CD4-positive, alpha-beta T cell (primary cell): ENCODE measurements at regions not wholly inside any gene's neighbourhood (a gene's known extent, or its start where the extent isn't known, plus 50 kb on each side); places are given as distances from the start of the nearest gene placed in this dataset.

Source experiments
- ATAC-seq: fragments of 200-7000 bp; cut with Tn5 transposase; one replicate; pipeline ENCODE4 v1.10.0; 2022; ENCODE audit warnings: mild to moderate bottlenecking; ENCODE audit not compliant: poor library complexity
- CTCF ChIA-PET: fragments of 350-600 bp; sonication (Branson Sonifier 250); formaldehyde crosslinking; loops from one replicate; lab custom pipeline; 2021; ENCODE audit warnings: antibody characterized with exemption, inconsistent platforms; lab: Charles Lee
- POLR2A ChIA-PET: fragments of 350-600 bp; sonication (Branson Sonifier 250); formaldehyde crosslinking; loops from one replicate; lab custom pipeline; 2021; ENCODE audit warnings: antibody characterized with exemption, inconsistent platforms; lab: Charles Lee
- DNase-seq, 14 experiments: peaks; one replicate each; pipeline ENCODE4 v3.0.0-alpha.2; 2013 to 2020; ENCODE audit warnings: mixed read lengths in 2 of 14
- H3K27ac ChIP-seq, 2 donors: one replicate each; pipeline versions ENCODE4 v1.5.1 to v1.7.0; 2013; ENCODE audit warnings: low read length in 2 of 2, low read depth in 1 of 2, mild to moderate bottlenecking in 1 of 2
- H3K27me3 ChIP-seq, 2 experiments: 1 replicate in 1 of 2; 2 replicates in 1 of 2; pipeline versions ENCODE4 v1.6.1 to v1.7.0; 2013; ENCODE audit warnings: low read length in 2 of 2, control low read depth in 1 of 2, mild to moderate bottlenecking in 1 of 2, moderate library complexity in 1 of 2; ENCODE audit not compliant: insufficient read depth in 2 of 2, control insufficient read depth in 1 of 2
- H3K36me3 ChIP-seq: one replicate; pipeline ENCODE4 v1.6.1; 2013; ENCODE audit warnings: low read length, control low read depth; ENCODE audit not compliant: insufficient read depth
- H3K4me1 ChIP-seq: one replicate; pipeline ENCODE4 v1.6.1; 2013; ENCODE audit warnings: low read length, control low read depth; ENCODE audit not compliant: insufficient read depth
- H3K4me3 ChIP-seq: one replicate; pipeline ENCODE4 v1.5.1; 2013; ENCODE audit warnings: mild to moderate bottlenecking, low read length, moderate library complexity
- H3K9me3 ChIP-seq, 2 experiments: 1 replicate in 1 of 2; 2 replicates in 1 of 2; pipeline versions ENCODE4 v1.6.1 to v1.7.0; 2013; ENCODE audit warnings: low read length in 2 of 2, mild to moderate bottlenecking in 2 of 2, control low read depth in 1 of 2, moderate library complexity in 1 of 2; ENCODE audit not compliant: control insufficient read depth in 1 of 2, insufficient read depth in 1 of 2
- H3K27ac Mint-ChIP-seq: one replicate; pipeline ENCODE4 v1.8.0; 2020; ENCODE audit warnings: mixed read lengths
- H3K27me3 Mint-ChIP-seq: one replicate; pipeline ENCODE4 v1.8.0; 2021; ENCODE audit warnings: mixed read lengths
- H3K36me3 Mint-ChIP-seq: one replicate; pipeline ENCODE4 v1.8.0; 2021; ENCODE audit warnings: low read depth, mixed read lengths
- H3K4me1 Mint-ChIP-seq: one replicate; pipeline ENCODE4 v1.8.0; 2021; ENCODE audit warnings: low read depth, mixed read lengths
- H3K4me3 Mint-ChIP-seq: one replicate; pipeline ENCODE4 v1.8.0; 2020; ENCODE audit warnings: mild to moderate bottlenecking, mixed read lengths
- H3K9me3 Mint-ChIP-seq: one replicate; pipeline ENCODE4 v1.8.0; 2020; ENCODE audit warnings: mixed read lengths
- intact Hi-C, 2 experiments: fragments of 100-400 bp; cut with DNase I in 1 of 2; cut with micrococcal nuclease in 1 of 2; formaldehyde crosslinking; loops; one replicate each; pipeline versions ENCODE4 v1.15.1 to v1.9.0; 2023 to 2025; cut with DNase I, micrococcal nuclease
- TF ChIP-seq, protein P1 (sequence below): fragments of 200-600 bp; IDR thresholded peaks from one replicate; pipeline ENCODE4 v1.8.0; 2022; ENCODE audit warnings: antibody characterized with exemption, mild to moderate bottlenecking

DNA sequence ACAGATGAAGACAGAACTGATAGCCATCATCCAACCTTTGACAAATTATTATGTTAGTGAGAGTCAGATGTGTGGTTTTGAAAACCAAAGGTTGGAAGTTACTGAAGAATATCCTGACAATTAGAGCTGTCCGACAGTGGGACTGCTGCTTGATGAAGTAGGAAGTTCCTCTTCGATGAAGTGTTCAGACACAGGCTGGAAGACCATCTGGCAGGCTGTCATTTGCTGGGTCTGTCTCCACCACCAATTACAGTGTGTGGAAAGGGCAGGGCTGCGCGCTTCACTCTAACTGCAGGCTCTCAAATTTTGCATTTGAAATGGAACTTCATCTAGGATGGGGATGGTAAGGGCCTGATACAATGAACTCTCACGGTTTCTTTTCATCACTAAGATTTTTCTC, 313.8 kb downstream of the PIK3C3 start:
- Histone ChIP-seq H3K4me3 (no peak overlapping the region), H3K27ac (no peak overlapping the region), H3K36me3 (no peaks in the 10 kb centered on the region), H3K27me3 (no peaks in the 10 kb centered on the region), H3K9me3 (no peaks in the 10 kb centered on the region), H3K4me1 (no peaks in the 10 kb centered on the region)
- Mint-ChIP-seq H3K4me3 (no peak overlapping the region), H3K36me3 (no peaks in the 10 kb centered on the region), H3K27me3 (no peaks in the 10 kb centered on the region), H3K4me1 (no peaks in the 10 kb centered on the region), H3K9me3 (no peaks in the 10 kb centered on the region), H3K27ac (no peak overlapping the region)
- no peak for DNase-seq
- ChIA-PET CTCF (no interaction called here), POLR2A (no interaction called here)
- TF ChIP-seq, protein P1, sequence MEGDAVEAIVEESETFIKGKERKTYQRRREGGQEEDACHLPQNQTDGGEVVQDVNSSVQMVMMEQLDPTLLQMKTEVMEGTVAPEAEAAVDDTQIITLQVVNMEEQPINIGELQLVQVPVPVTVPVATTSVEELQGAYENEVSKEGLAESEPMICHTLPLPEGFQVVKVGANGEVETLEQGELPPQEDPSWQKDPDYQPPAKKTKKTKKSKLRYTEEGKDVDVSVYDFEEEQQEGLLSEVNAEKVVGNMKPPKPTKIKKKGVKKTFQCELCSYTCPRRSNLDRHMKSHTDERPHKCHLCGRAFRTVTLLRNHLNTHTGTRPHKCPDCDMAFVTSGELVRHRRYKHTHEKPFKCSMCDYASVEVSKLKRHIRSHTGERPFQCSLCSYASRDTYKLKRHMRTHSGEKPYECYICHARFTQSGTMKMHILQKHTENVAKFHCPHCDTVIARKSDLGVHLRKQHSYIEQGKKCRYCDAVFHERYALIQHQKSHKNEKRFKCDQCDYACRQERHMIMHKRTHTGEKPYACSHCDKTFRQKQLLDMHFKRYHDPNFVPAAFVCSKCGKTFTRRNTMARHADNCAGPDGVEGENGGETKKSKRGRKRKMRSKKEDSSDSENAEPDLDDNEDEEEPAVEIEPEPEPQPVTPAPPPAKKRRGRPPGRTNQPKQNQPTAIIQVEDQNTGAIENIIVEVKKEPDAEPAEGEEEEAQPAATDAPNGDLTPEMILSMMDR: no peak
- intact Hi-C loops: no loop called here
- ATAC-seq: no peak

DNA sequence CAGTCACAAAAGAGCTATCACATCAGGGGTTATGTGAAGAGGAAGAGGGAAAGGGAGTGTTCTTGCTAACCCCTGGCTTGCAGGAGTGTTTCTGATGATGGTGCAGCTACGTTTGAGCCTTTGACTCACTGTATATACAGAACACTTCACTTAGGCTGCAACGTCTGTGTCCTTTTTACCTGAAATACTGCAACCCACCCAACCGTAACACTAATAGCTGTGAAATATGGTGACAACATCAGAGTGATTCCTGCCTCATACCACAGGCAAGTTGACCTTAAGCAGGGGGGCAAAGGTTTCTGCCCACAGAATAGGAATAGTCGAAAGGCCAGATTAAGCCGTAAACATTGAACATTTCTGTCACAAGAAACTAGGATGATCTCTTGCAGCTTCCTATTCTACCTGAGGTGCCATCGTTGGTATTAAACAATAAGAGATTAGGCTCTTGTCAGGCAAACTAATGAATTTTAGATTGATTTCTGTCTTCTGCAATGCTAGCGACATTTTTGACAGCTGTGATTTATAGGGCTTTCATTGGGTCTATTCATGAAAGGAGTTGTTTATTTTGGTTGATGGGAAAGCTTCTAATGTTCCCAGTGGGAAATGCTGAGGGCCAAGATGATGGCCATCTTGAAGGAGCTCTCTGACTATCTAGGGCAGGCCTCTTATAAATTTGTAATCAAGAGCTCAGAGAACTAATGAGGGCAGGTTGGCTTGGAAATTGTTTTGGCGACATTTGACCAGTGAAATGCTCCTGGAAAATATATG, 316.8 kb downstream of the PIK3C3 start:
- Mint-ChIP-seq H3K27ac (no peak overlapping the region), H3K9me3 (no peaks in the 10 kb centered on the region), H3K36me3 (no peaks in the 10 kb centered on the region), H3K4me3 (no peak overlapping the region), H3K27me3 (no peaks in the 10 kb centered on the region), H3K4me1 (no peaks in the 10 kb centered on the region)
- Histone ChIP-seq H3K36me3 (no peaks in the 10 kb centered on the region), H3K27me3 (no peaks in the 10 kb centered on the region), H3K4me1 (no peaks in the 10 kb centered on the region), H3K4me3 (no peak overlapping the region), H3K9me3 (no peaks in the 10 kb centered on the region), H3K27ac (no peak overlapping the region)
- TF ChIP-seq, protein P1: no peak
- DNase-seq (no peak), ATAC-seq (no peak)
- intact Hi-C loops: no loop called here
- ChIA-PET CTCF (no interaction called here), POLR2A (no interaction called here)

DNA sequence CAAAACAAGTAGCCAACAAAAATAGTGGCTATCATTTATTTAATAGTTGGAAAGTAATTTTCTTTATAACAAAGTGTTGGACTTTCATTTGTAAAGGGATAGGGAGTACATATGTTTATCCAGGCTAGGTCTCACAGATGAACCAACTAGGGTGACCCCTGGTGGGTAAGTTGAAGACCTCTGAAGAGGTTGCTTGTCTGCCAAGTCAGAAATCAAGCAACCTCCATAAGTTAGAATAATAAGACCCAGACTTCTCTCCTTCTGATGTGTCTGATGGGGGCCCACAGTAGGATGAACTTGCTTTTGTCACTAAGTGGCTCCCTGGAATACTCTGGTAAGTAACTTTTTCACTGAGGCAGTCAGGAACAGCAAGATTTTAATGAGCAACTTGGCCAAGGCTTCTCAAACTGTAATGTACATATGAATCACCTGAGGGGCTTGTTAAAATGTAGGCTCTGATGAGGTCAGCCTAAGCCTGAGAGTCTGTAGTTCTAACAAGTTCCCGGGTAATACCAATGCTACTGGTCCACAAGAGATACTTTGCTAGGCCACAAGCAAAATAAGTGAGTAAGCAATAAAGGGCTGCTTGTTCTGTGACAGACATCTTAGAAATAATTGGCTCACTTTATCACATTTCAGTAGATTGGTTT, 319.6 kb downstream of the PIK3C3 start:
- Histone ChIP-seq H3K4me1 (no peaks in the 10 kb centered on the region), H3K9me3 (no peaks in the 10 kb centered on the region), H3K36me3 (no peaks in the 10 kb centered on the region), H3K27ac (no peak overlapping the region), H3K27me3 (no peaks in the 10 kb centered on the region), H3K4me3 (no peak overlapping the region)
- Mint-ChIP-seq H3K4me3 (no peak overlapping the region), H3K27ac (no peak overlapping the region), H3K36me3 (no peaks in the 10 kb centered on the region), H3K4me1 (no peaks in the 10 kb centered on the region), H3K27me3 (no peaks in the 10 kb centered on the region), H3K9me3 (no peaks in the 10 kb centered on the region)
- TF ChIP-seq, protein P1: no peak
- ChIA-PET CTCF (no interaction called here), POLR2A (no interaction called here)
- DNase-seq: peak in 1 of 14 experiments; percentile 2
- no peak for ATAC-seq
- intact Hi-C loops: no loop called here
